Endothelial cell of umbilical vein (primary cell): ENCODE measurements at regions not wholly inside any gene's neighbourhood (a gene's known extent, or its start where the extent isn't known, plus 50 kb on each side); places are given as distances from the start of the nearest gene placed in this dataset.

Experiments
- BruUV-seq: library from RNA; stranded (reverse); fragments of 400-500 nt; replicated peaks from 2 replicates; lab custom pipeline; 2021; lab: Mats Ljungman, UMichigan
- CTCF ChIA-PET: fragments of 300-600, 350-600 bp; sonication (Branson Sonifier 250); formaldehyde crosslinking; loops from one replicate; lab custom pipeline; 2021; ENCODE audit warnings: antibody characterized with exemption, inconsistent platforms; lab: Charles Lee
- POLR2A ChIA-PET: fragments of 300-600, 350-600 bp; sonication (Branson Sonifier 250); formaldehyde crosslinking; loops from one replicate; lab custom pipeline; 2021; ENCODE audit warnings: antibody characterized with exemption, inconsistent platforms; lab: Charles Lee
- DNase-seq: peaks from one replicate; pipeline ENCODE4 v3.0.0-alpha.2; 2011; ENCODE audit warnings: low read depth, low spot score
- FAIRE-seq: peaks from 2 replicates; lab custom pipeline; 2011; peaks lifted over from hg19 to GRCh38; lab: Jason Lieb, UNC
- H2AFZ ChIP-seq: 2 replicates; pipeline ENCODE4 v1.6.0; 2012; ENCODE audit warnings: low read depth, low read length, control low read depth, inconsistent platforms
- H3K27ac ChIP-seq: 2 replicates; pipeline ENCODE4 v1.5.1; 2011; ENCODE audit warnings: low read depth, mild to moderate bottlenecking, control low read depth, low read length, moderate library complexity; ENCODE audit not compliant: insufficient read depth
- H3K27me3 ChIP-seq, 2 experiments: 2 replicates each; pipeline versions ENCODE4 v1.6.0 to v1.6.1; 2011; ENCODE audit warnings: low read length in 2 of 2, mixed read lengths in 1 of 2; ENCODE audit not compliant: control insufficient read depth in 2 of 2, insufficient read depth in 2 of 2
- H3K36me3 ChIP-seq, 2 experiments: 2 replicates in 1 of 2; 3 replicates in 1 of 2; pipeline ENCODE4 v1.5.1; 2011; ENCODE audit warnings: low read length in 2 of 2, mild to moderate bottlenecking in 1 of 2, moderate library complexity in 1 of 2; ENCODE audit not compliant: control insufficient read depth in 2 of 2, insufficient read depth in 2 of 2; ENCODE audit errors: extremely low read depth in 1 of 2
- H3K4me1 ChIP-seq: 3 replicates; pipeline ENCODE4 v1.5.1; 2011; ENCODE audit warnings: mild to moderate bottlenecking, low read length; ENCODE audit not compliant: control insufficient read depth, insufficient read depth; ENCODE audit errors: extremely low read depth
- H3K4me2 ChIP-seq: 2 replicates; pipeline ENCODE4 v1.6.1; 2011; ENCODE audit warnings: low read length, control low read depth, mixed read lengths; ENCODE audit not compliant: insufficient read depth
- H3K4me3 ChIP-seq, 3 experiments: fragments of 200-600 bp in 1 of 3; sonication (generic), shearing (Covaris generic) in 1 of 3; replicated peaks in 1 of 3; 2 replicates each; pipeline ENCODE4 v1.5.1; 2011 to 2016; ENCODE audit warnings: control low read depth in 3 of 3, low read length in 3 of 3, mild to moderate bottlenecking in 2 of 3, inconsistent platforms in 1 of 3, low read depth in 1 of 3, moderate library complexity in 1 of 3; ENCODE audit not compliant: insufficient read depth in 1 of 3
- H3K79me2 ChIP-seq: 2 replicates; pipeline ENCODE4 v1.6.0; 2012; ENCODE audit warnings: low read length, inconsistent platforms; ENCODE audit not compliant: control insufficient read depth, insufficient read depth
- H3K9ac ChIP-seq: replicated peaks from 2 replicates; pipeline ENCODE3; 2011; ENCODE audit warnings: low read length, control low read depth; ENCODE audit not compliant: insufficient read depth; ENCODE audit errors: extremely low read depth
- H3K9me1 ChIP-seq: replicated peaks from 3 replicates; pipeline ENCODE4 v1.6.0; 2011; ENCODE audit warnings: mild to moderate bottlenecking, low read length; ENCODE audit not compliant: control insufficient read depth, insufficient read depth; ENCODE audit errors: extremely low read depth
- H3K9me3 ChIP-seq: replicated peaks from 2 replicates; pipeline ENCODE4 v1.5.1; 2012; ENCODE audit warnings: low read length, inconsistent platforms; ENCODE audit not compliant: control insufficient read depth, insufficient read depth
- H4K20me1 ChIP-seq: replicated peaks from 2 replicates; pipeline ENCODE3; 2011; ENCODE audit warnings: mild to moderate bottlenecking, low read length; ENCODE audit not compliant: control insufficient read depth, insufficient read depth; ENCODE audit errors: extremely low read depth
- CTCF ChIP-seq, 2 donors: IDR thresholded peaks; 1 replicate in 1 of 2; 2 replicates in 1 of 2; pipeline ENCODE4 v1.5.1; 2011; ENCODE audit warnings: low read length in 2 of 2, mild to moderate bottlenecking in 2 of 2, moderate library complexity in 2 of 2, control low read depth in 1 of 2, inconsistent platforms in 1 of 2, low read depth in 1 of 2; ENCODE audit not compliant: insufficient read depth in 1 of 2; ENCODE audit errors: extremely low read depth in 1 of 2
- EZH2 ChIP-seq: IDR thresholded peaks from 2 replicates; pipeline ENCODE4 v1.6.1; 2012; ENCODE audit warnings: borderline replicate concordance, low read depth, mild to moderate bottlenecking, moderate library complexity, low read length, inconsistent platforms; ENCODE audit not compliant: severe bottlenecking
- JUN ChIP-seq: IDR thresholded peaks from 2 replicates; pipeline ENCODE4 v1.6.1; 2011; ENCODE audit warnings: borderline replicate concordance, low read depth; ENCODE audit not compliant: insufficient read length, insufficient read depth
- dilution Hi-C: fragments of 300-500 bp; cut with MboI; formaldehyde crosslinking; loops from one replicate; pipeline ENCODE4 v1.15.0; 2019; ENCODE audit warnings: low sequenced_read_pairs; ENCODE audit not compliant: extremely low pct_ligation_motif_present
- intact Hi-C: fragments of 100-400 bp; cut with micrococcal nuclease; formaldehyde crosslinking; loops from one replicate; pipeline ENCODE4 v1.10.0; 2022
- TF ChIP-seq, protein P1 (sequence below): IDR thresholded peaks from 2 replicates; pipeline ENCODE4 v1.6.1; 2011; ENCODE audit not compliant: insufficient read depth, insufficient read length

- Histone ChIP-seq H3K36me3 (no peaks in the 10 kb centered on the region), H3K4me3 (no peak overlapping the region), H3K9ac (no peak overlapping the region), H3K4me2 (no peak overlapping the region), H3K27me3 (no peaks in the 10 kb centered on the region), H3K4me1 (no peaks in the 10 kb centered on the region), H3K9me3 (no peaks in the 10 kb centered on the region), H3K79me2 (no peaks in the 10 kb centered on the region), H3K9me1 (no peaks in the 10 kb centered on the region), H4K20me1 (no peaks in the 10 kb centered on the region), H2AFZ (no peak overlapping the region), H3K27ac (no peak overlapping the region)
- DNase-seq (no peak), FAIRE-seq (no peak)
- intact Hi-C loops (no loop called here), dilution Hi-C loops (no loop called here)
- TF ChIP-seq CTCF (IDR thresholded peaks at IDR 0.05; ENCODE audit: extremely low read depth in 1 of 2, insufficient read depth in 1 of 2, low read depth in 1 of 2, low read length in 2 of 2), result no peak
- no peak for TF ChIP-seq EZH2
- CTCF ChIA-PET, result no interaction called here
- POLR2A ChIA-PET, result no interaction called here
- BruUV-seq, result no TSS peak
Observed at GRCh38 chr5:53342236-53342635, 138.2 kb upstream of the FST start.

DNA sequence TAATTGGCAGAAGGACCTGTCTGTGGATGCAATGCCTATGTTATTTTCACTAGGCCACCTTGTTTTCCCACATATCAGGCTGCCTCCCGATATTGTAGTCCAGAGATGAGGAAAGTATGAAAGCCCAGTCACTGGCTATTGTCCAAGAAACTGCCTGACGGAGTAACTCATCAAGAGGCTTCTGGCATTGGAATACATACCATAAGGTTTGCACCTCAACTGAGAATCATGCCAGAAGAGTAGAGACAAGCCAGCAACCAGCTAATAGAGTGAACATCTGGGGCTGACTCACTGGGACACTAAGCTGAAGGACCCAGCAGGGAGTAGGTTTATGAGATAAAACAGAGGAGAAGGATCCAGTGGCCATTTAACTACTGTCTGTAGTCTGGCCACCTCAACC lies 137.2 kb upstream of the FST start:
- ChIA-PET CTCF (no interaction called here), POLR2A (no interaction called here)
- H3K79me2 ChIP-seq, result no peaks in the 10 kb centered on the region
- no peaks in the 10 kb centered on the region for H3K9me1 ChIP-seq
- H3K9ac ChIP-seq, result no peak overlapping the region
- no peak overlapping the region for H3K27ac ChIP-seq
- H3K27me3 ChIP-seq, result no peaks in the 10 kb centered on the region
- no TSS peak for BruUV-seq
- H3K4me1 ChIP-seq, result no peaks in the 10 kb centered on the region
- H2AFZ ChIP-seq, result no peak overlapping the region
- DNase-seq, result no peak
- TF ChIP-seq JUN (no peak), EZH2 (no peak)
- TF ChIP-seq, protein P1, sequence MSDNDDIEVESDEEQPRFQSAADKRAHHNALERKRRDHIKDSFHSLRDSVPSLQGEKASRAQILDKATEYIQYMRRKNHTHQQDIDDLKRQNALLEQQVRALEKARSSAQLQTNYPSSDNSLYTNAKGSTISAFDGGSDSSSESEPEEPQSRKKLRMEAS, result no peak
- no peak overlapping the region for H3K4me2 ChIP-seq
- no peaks in the 10 kb centered on the region for H4K20me1 ChIP-seq
- H3K4me3 ChIP-seq, result no peak overlapping the region
- FAIRE-seq, result no peak
- H3K36me3 ChIP-seq, result no peaks in the 10 kb centered on the region
- H3K9me3 ChIP-seq, result no peaks in the 10 kb centered on the region
- intact Hi-C loops, result no loop called here
- dilution Hi-C loops, result no loop called here
